ENCODE measurements at regions not wholly inside any gene's neighbourhood (a gene's known extent, or its start where the extent isn't known, plus 50 kb on each side); places are given as distances from the start of the nearest gene placed in this dataset.

DNA sequence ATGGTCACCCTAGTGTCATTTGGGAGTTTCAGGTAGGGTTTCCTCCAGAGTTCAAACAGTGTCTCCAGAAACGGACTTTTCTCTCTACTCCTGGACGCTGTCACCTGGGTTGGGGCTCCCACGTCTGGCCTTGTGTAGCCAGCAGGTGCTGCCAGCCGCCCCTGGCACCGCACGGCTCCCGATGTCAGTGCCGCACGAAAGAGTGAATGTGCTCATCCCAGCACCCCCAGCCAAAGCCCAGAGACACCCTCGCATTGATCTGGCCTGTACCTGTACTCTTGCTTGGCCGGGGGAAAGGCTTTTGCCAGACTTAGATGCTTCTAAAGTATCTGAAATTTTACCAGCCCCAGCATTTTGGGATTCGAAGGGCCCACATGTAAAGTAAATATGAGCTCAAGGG, 351.9 kb downstream of the C16orf95 start:
- no peak for DNase-seq (ENCODE audit: extremely low read depth, low read depth, low spot score)

DNA sequence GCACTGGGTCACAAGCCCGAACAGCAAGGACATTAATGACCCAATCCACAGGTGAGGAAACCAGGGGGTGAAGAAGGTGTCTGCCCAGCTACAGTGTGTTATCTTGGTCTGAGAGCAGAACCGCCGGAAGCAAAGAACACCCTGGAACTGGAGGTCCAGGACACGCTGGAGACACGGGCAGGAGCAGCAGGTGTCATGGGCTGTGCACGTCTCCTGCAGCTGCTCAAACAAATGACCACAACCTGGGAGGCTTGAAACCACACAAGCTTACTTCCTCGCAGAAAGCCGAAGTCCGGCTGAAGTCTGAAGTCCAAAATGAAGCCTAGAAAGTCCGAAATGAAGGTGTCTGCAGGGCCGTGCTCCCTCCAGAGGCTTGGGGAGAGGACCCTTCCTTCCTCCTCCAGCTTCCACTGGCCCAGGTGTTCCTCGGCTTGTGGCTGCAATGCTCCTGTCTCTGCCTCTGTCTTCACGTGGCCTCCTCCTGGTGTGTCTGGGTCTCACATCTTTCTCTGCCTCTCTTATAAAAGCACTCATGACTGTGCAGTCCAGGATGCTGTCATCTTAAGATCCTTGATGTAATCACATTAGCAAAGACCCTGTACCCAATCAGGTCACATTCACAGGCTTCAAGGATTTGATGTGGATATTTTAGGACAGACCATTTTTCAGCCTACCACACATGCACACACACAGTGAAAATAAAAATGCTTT, 351.2 kb downstream of the C16orf95 start:
- DNase-seq (ENCODE audit: extremely low read depth, low read depth, low spot score): no peak

DNA sequence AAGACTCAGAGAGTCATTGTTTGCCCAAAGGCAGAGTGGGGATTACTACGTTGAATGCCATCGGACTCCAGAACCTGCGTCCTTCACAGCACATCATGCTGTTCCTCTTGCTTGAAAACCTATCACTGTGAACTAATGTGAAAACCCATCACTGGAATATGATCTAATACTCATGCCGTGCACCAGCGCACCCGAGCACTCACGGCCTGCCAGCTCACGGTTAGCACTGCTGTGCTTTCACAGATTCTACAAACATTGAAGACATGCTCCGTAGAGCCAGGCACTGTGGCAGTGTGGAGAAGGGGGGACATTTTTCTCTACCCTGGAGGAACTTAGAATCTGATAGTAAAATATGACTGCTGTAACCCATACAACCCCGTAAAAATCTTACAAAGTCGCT, 350.4 kb downstream of the C16orf95 start:
- DNase-seq (ENCODE audit: extremely low read depth, low read depth, low spot score): no peak

DNA sequence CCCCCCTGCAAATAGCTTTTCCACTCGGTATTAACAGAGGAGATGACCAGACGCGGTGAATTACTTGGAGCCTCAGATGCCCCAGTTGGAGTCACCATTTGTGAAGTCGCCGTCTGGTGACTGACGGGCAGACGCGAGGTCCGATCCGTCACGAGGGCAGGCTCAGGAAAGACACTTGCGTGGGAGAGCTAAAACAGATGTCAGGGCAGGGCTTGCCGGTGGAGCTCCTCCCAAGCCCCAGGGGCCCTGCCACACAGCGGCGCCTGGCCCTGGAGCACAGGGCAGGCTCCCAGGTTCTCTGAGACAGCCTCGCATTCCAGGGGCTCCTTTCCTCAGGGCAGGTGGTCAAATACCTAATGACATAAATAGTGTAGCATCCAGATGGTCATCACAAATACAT, 348.3 kb downstream of the C16orf95 start:
- no peak for DNase-seq (ENCODE audit: extremely low read depth, low read depth, low spot score)

DNA sequence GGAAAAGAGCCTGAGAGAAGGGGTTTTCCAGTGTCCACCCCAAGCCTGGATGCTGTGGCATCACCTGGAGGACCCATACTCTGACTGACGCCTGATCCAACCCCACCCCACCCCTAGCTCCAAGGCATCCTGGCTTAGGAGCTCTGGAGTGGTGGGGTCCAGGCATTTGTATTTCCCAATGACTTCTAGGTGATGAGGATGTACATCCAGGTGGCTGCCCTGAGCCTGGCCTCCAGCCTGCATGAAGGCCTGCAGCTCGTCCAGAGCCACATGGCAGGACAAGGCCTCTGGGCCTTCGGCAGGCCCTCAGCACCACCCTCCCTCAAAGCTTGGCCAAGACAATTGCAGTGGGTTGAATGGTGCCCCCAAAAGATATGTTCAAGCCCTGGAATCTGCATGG, 347.5 kb downstream of the C16orf95 start:
- no peak for DNase-seq (ENCODE audit: extremely low read depth, low read depth, low spot score)

DNA sequence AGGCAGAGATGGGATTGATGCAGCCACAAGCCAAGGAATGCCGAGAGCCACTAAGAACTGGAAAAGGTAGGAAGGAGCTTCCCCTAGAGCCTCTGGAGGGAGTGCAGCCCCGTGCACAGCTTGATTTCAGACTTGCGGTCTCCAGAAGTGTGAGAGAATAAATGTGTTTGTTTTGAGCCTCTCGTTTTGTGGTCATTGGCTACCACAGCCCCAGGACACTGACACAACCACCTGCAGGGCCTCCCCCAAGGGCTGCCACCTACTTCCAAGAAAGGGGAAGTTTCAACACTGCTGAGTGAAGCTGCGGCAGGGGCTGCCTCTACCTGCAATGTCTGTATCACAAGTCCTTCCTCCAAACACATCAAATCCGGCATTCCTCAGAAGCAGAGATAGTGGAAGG, 346.9 kb downstream of the C16orf95 start:
- DNase-seq (ENCODE audit: extremely low read depth, low read depth, low spot score): no peak

DNA sequence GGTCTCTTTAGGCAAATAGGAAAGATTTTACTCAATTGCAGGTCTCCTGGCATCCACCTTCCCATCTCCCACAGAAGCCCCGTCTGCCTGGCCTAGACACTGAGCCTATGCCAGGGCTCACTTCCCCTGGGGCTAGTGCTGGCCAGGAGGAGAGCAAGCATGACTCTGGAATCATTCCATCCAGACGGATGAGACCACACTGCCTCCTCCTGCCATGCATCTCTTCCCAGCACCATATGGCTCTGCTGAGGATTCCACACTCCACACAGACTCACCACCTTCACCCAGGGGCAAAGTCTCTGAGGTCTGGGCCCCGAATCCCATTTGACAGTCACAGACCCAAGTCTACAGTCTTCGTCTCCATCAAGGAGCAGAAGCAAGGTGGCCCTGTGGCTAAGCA, 346.5 kb downstream of the C16orf95 start:
- DNase-seq (ENCODE audit: extremely low read depth, low read depth, low spot score): no peak

DNA sequence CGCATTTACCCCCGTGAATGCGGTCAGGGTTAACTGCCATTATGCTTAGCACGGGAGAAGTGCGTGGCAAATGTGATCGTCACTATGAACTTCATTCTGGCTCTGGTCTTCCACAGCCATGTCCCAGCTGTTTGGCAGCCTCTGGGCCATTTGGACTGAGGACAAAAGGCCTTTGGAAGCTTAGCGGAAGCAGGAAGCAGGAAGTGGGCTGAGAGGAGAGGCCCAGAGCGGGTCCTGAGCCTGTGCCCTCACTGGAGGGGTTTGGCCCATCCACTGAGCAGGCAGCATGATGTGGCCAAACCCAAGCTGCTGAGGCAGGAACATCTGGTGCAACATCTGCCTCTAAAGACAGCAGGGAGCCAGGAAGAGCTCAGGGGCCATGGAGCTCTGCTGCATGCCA, 345.9 kb downstream of the C16orf95 start:
- no peak for DNase-seq (ENCODE audit: extremely low read depth, low read depth, low spot score)

DNA sequence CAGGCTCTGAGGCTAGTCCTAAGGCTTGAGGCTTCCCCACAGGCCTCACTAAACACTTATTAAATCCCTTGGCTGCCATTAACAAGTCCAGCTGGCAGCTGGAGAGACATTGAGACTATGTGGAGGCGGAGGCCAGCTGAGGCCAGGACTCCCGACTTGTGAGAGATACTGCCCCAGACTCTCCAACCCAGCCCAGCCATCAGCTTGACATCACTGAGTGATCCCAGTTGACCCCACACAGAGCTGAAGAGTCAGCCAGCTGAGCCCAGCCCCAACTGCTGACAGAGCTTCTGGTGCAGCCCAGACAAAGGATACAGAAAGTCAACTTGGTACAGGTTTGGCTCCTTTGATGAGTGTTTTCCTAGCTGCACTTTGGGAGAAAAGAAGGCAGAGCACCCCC, 343.1 kb downstream of the C16orf95 start:
- no peak for DNase-seq (ENCODE audit: extremely low read depth, low read depth, low spot score)

DNA sequence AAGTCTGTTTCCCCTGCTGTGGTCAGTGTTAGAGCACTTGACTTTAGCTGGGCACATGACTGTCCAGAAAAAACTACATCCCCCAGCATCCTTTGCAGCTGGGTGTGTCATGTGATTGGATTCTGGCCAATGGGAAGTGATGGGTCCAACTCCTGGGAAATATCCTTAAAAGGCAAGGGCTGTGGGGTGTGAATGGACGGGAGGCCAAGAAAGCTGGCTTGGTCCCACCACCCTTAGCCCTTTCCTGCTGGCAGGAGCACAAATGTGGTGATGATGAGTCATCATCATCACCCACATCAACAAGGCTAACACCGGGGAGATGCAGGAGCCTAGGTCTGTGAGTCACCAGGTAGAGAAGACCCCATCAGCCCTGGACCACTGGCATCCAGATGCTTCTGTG, 341.7 kb downstream of the C16orf95 start:
- peak; percentile 84 for DNase-seq (ENCODE audit: extremely low read depth, low read depth, low spot score)

DNA sequence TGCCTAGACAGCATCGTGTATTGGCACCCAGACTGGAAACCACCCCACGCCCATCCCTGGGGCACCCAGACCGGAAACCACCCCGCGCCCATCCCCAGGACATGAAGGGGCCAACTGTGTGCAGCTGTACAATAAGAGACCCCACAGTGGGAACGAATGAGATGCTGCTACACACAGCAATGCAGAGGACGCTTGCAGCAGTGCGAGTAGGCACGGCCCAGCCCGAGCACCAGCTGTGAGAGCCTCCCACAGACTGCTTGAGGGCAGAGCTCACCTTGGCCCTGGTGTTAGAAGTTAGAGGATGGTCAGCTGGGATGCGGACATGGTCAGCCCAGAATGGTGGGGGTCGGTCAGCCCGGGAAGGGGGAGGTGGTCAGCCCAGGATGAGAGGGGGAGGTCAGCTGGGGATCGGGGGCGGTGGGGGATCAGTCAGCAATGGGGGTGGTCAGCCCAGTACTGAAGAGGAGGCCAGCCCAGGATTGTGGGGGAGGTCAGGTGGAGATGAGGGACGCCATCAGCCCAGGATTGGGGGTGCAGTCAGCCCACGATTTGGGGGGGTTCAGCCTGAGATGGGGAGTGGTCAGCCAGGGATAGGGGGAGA, 340.0 kb downstream of the C16orf95 start:
- no peak for DNase-seq (ENCODE audit: extremely low read depth, low read depth, low spot score)

DNA sequence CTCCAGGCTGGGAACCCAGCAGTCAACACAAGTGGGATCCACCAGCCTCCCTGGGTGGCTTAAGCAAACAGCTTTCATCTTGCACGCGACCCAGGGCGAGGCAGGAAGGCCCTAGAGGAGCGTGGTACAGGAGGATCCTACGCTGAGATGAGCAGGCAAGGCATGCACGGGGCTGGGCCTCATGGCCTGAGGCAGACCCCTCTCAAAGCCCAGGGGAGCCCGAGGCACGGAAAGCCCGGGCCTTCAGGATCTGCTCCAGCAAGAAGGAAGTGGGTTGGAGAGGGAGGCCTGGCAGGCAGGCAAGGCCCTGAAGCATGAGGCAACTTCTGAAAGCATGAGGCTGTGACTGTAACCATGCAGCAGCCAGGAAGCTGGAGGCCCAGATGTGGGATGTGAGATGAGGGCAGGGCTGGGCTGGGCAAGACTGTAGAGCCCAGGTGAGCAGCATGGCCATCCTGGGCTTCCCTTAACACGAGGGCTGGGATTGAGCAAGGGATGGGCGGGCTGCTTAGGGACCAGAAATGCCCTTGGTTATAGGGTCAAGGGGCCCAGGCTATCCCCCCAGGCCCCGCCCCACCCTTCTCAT, 338.7 kb downstream of the C16orf95 start:
- no peak for DNase-seq (ENCODE audit: extremely low read depth, low read depth, low spot score)

DNA sequence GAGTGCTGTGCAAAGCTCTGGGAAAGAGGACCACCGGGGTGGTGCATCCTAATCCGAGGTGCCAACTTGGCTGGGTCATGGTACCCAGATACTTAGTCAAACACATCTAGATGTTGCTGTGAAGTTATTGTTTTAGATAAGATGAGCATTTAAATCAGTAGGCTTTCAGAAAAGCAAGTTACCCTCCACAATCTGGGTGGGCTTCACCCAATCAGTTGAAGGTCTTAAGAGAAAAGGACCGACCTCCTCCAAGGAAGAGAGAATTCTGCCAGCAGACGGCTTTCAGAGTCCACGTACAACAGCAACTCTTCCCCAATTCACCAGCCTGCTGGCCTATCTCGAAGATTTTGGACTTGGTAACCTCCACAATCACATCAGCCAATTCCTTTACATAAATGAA, 338.1 kb downstream of the C16orf95 start:
- no peak for DNase-seq (ENCODE audit: extremely low read depth, low read depth, low spot score)

DNA sequence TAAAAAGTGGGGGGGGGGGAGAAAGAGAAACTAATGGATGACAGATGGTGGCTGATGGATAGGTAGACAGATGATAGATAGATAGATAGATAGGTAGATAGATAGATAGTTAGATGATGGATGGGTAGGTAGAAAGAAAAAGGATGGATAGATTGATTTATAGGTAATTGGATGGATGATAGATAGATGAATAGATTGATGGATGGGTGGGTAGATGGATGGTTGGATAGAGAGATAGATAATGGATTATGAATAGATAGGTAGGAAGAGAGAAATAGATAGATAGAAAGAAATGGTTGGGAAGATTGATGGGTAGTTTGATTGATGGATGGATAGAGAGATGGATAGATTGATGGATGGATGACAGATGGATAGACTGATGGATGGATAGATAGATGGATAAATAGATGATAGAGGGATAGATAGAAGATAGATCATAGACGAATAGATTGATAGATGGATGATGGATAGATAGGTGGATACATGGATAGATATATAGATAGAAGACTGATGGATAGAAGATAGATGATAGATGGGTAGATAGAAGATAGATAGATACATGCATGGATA, 337.1 kb downstream of the C16orf95 start:
- DNase-seq (ENCODE audit: extremely low read depth, low read depth, low spot score): no peak

DNA sequence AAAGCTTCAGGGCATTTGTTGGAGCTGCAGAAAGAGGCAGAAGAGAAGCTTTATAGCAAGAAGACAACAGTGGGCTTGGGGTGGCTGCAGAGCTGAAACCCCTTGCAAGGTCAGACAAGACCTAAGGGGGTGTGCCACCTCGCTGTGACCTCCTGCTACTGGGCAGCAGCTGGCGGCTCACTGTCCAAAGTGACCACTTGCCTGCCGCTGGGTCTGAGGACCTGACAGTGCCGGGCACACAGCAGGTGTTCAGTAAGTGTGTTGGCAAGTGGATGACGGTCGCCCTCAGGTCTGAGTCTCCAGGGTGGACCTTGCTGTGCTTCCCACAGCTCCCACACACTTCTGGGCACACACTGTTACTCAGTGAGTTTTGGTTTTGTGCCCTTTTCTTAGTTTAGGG, 336.5 kb downstream of the C16orf95 start:
- DNase-seq (ENCODE audit: extremely low read depth, low read depth, low spot score): no peak

DNA sequence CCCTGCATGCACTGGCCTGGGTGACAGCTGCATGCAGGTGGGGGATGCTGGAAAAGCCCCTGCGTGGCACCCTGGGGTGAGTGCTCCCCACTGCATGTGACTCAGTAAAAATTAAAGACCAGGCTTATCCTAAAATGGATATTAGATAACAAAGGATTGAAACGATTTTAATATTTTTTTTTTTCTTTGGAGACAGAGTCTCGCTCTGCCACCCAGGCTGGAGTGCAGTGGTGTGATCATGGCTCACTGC, 334.9 kb downstream of the C16orf95 start:
- DNase-seq (ENCODE audit: extremely low read depth, low read depth, low spot score): no peak

DNA sequence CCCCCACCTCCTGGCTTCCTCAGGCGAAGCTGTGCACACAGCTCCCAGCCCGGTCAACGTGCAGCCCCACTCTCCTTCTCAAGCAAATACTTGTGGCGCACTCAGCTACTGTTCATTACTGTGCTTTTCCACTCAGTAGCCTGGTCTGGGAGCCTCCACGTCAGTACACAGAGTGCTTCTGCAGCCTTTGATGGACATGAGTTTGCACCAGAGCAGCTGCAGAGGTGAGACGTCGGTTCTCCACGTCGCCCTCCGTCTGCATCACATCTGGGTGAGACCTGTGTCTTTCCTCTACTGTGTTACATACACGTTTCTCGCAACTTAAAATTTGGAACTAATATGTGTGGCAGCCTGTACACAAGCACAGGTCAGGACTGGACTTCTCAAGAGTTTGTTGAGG, 334.3 kb downstream of the C16orf95 start:
- no peak for DNase-seq (ENCODE audit: extremely low read depth, low read depth, low spot score)

DNA sequence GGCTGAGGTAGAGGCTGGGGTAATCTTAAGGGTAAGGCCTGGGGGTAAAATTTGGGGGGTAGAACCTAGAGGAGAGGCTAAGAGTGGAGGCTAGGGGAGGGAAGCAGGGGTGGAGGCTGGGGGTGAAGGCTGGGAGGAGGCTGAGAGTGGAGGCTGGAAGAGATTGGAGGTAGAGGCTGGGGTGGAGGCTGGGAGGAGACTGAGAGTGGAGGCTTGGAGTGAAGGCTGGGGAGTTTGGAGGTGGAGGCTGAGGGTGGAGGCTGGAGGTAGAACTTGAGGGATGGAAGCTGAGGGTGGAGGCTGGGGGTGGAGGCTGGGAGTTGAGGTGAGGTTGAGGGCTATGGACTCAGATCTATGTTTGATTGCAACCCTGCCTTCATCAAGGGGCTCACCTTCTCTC, 333.6 kb downstream of the C16orf95 start:
- no peak for DNase-seq (ENCODE audit: extremely low read depth, low read depth, low spot score)

DNA sequence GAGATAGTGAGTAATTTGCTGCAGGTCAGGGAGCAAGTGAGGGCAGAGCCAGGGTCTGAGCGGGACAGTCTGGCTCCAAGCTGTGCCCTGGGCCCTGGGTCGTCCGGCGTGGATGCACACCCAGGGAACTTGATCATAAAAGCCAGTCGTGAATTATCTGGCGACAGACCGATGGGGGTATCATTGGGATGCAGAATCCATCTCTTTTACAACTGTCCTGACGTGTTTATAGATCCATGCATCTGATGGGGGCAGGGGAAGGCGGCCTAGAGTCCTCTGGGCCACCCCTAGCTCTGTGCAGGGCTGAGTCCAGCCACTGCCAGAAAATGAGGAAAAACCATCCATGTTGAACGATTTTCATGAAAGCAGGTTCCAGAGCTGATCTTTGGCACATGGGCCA, 332.8 kb downstream of the C16orf95 start:
- DNase-seq (ENCODE audit: extremely low read depth, low read depth, low spot score): no peak

DNA sequence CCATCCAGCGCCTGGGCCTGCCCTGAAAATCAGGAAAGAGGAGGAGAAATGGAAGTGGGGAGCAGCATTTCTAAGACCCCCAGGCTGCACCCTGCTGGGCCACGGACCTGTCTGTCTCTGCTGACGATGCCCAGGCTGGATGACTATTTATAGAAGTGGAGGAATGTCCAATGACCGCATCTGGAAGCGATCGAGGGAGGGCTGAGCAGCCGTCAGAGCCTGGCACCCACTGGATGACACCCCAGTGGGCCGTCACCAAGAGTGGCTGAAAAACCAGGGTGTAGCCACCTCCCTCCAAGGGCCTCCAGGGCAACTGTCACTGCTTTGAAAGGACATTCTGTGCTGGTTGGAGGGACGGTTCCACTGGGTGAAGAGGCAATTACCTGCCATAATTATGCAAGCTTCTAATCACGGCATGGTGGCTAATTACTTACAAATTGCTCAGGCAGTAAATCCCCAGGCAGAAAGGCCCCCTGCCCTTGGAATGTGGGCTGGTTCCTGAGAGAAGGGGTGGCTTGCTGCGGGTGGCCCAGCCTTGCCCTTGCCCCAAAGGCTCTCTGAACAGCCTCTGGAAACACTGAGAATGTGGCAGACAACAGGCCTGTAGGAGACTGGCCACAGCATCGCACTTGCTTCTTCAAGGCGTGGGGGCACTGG, 332.1 kb downstream of the C16orf95 start:
- DNase-seq (ENCODE audit: extremely low read depth, low read depth, low spot score): no peak

DNA sequence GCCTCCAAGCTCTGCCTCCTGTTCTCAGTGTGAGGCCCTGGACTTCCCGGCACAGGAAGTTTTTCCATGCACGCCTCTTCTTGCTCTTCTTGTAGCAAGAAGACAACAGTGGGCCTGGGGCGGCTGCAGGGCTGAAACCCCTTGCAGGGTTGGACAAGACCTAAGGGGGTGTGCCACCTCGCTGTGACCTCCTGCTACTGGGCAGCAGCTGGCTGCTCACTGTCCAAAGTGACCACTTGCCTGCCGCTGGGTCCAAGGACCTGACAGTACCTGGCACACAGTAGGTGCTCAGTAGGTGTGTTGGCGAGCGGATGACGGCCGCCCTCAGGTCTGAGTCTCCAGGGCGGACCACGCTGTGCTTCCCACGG, 331.6 kb downstream of the C16orf95 start:
- DNase-seq (ENCODE audit: extremely low read depth, low read depth, low spot score): no peak

DNA sequence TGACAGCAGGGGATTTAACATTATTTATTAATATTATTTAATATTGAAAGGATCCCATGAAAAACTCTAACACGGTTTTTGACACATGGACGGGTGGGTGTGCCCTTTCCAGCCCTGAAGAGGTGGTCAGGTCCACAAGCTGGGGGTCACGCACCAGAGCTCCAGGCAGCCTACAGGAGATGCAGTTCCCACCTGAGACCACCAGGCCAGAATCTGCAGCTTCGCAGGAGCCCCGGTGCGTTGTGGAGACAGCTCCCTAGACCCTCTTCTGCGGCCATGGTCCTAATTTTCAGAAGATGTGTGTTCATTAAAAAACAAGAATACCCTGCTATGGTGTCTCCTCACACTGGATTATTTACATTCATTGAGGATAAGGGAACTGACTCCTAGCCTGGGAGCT, 331.1 kb downstream of the C16orf95 start:
- DNase-seq (ENCODE audit: extremely low read depth, low read depth, low spot score): no peak
